ENCODE measurements at regions not wholly inside any gene's neighbourhood (a gene's known extent, or its start where the extent isn't known, plus 50 kb on each side); places are given as distances from the start of the nearest gene placed in this dataset.

DNA sequence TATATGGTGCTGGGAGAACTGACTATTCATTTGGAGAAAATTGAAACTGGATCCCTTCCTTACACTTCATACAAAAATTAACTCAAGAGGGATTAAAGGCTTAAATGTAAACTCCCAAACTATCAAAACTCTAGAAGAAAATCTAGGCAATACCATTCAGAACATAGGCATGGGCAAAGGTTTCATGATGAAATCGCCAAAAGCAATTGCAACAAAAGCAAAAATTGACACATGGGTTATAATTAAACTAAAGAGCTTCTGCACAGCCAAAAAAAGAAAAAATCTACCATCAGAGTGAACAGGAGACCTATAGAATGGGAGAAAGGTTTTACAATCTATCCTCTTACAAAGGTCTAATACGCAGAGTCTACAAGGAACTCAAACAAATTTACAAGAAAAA is 851.3 kb upstream of the MAN1A1 start:
- TF ChIP-seq CTCF (optimal IDR thresholded peaks at IDR 0.05 in 1 of 3, IDR thresholded peaks at IDR 0.05 in 1 of 3, conservative IDR thresholded peaks at IDR 0.05 in 1 of 3; ENCODE audit: extremely low read depth in 1 of 3, insufficient read depth in 2 of 3, low read length in 3 of 3) = no peak
- no peak for TF ChIP-seq EZH2 (IDR thresholded peaks at IDR 0.05; ENCODE audit: low read length)

Data from keratinocyte (primary cell).